HepG2 (cell line): ENCODE measurements at regions not wholly inside any gene's neighbourhood (a gene's known extent, or its start where the extent isn't known, plus 50 kb on each side); places are given as distances from the start of the nearest gene placed in this dataset.

Experiments used
- ATAC-seq: fragments of 200-7000 bp; cut with Tn5 transposase; 3 replicates; pipeline ENCODE4 v1.9.1; 2020; ENCODE audit warnings: mild to moderate bottlenecking, moderate library complexity
- BruUV-seq: library from RNA; stranded (reverse); fragments of 400-500 nt; replicated peaks from 2 replicates; lab custom pipeline; 2021; lab: Mats Ljungman, UMichigan
- CTCF ChIA-PET: fragments of 300-600 bp; formaldehyde crosslinking; extraction: SDS; loops from one replicate; lab custom pipeline; 2021; ENCODE audit warnings: low total read pairs, inconsistent platforms, low intra/inter-chr PET ratio; lab: Yijun Ruan, JAX
- POLR2A ChIA-PET: fragments of 350-600 bp; sonication (Branson Sonifier 250); formaldehyde crosslinking; loops from one replicate; lab custom pipeline; 2020; ENCODE audit warnings: antibody characterized with exemption, inconsistent platforms; lab: Yijun Ruan, JAX
- DNase-seq: peaks from one replicate; pipeline ENCODE4 v3.0.0-alpha.2; 2015; ENCODE audit warnings: low spot score
- FAIRE-seq: peaks from 3 replicates; lab custom pipeline; 2011; peaks lifted over from hg19 to GRCh38; lab: Jason Lieb, UNC
- H2AFZ ChIP-seq: one replicate; pipeline ENCODE4 v1.6.1; 2011; ENCODE audit warnings: low read length, inconsistent platforms
- H3K27ac ChIP-seq: fragments of 300-600 bp; 3 replicates; pipeline ENCODE4 v1.8.0; 2011; ENCODE audit warnings: mixed run types, mild to moderate bottlenecking, mixed read lengths, low read length, inconsistent platforms; ENCODE audit not compliant: insufficient read depth; ENCODE audit errors: extremely low read length
- H3K27me3 ChIP-seq, 2 experiments: fragments of 200-600 bp in 1 of 2; 2 replicates in 1 of 2; 3 replicates in 1 of 2; pipeline versions ENCODE4 v1.6.0 to v1.8.0; 2011; ENCODE audit warnings: low read length in 2 of 2, mild to moderate bottlenecking in 2 of 2, moderate library complexity in 2 of 2, inconsistent platforms in 1 of 2; ENCODE audit not compliant: insufficient read depth in 2 of 2, control insufficient read depth in 1 of 2
- H3K36me3 ChIP-seq, 2 experiments: fragments of 200-600 bp in 1 of 2; replicated peaks in 1 of 2; 2 replicates in 1 of 2; 3 replicates in 1 of 2; pipeline versions ENCODE4 v1.5.1 to v1.8.0; 2011; ENCODE audit warnings: low read length in 2 of 2, inconsistent platforms in 1 of 2; ENCODE audit not compliant: insufficient read depth in 2 of 2, control insufficient read depth in 1 of 2
- H3K4me1 ChIP-seq: 2 replicates; pipeline ENCODE4 v1.5.1; 2012; ENCODE audit warnings: low read length, inconsistent platforms; ENCODE audit not compliant: insufficient read depth
- H3K4me2 ChIP-seq: 2 replicates; pipeline ENCODE4 v1.6.0; 2011; ENCODE audit warnings: low read depth, low read length, inconsistent platforms
- H3K4me3 ChIP-seq, 3 experiments: fragments of 200-600 bp in 1 of 3; sonication (generic), shearing (Covaris generic) in 1 of 3; replicated peaks in 1 of 3; 2 replicates each; pipeline ENCODE4 v1.5.1; 2011 to 2016; ENCODE audit warnings: low read length in 3 of 3, inconsistent platforms in 2 of 3, low read depth in 2 of 3, mild to moderate bottlenecking in 2 of 3, control low read depth in 1 of 3, mixed read lengths in 1 of 3; ENCODE audit not compliant: insufficient read depth in 1 of 3
- H3K79me2 ChIP-seq: one replicate; pipeline ENCODE4 v1.6.1; 2011; ENCODE audit warnings: low read length, inconsistent platforms; ENCODE audit not compliant: insufficient read depth
- H3K9ac ChIP-seq: 2 replicates; pipeline ENCODE4 v1.6.0; 2011; ENCODE audit warnings: mild to moderate bottlenecking, low read depth, low read length, inconsistent platforms; ENCODE audit not compliant: insufficient read depth
- H3K9me3 ChIP-seq: 2 replicates; pipeline ENCODE4 v1.5.1; 2012; ENCODE audit warnings: mild to moderate bottlenecking, low read length
- H4K20me1 ChIP-seq: 2 replicates; pipeline ENCODE4 v1.6.0; 2011; ENCODE audit warnings: inconsistent platforms, mild to moderate bottlenecking, low read length, moderate library complexity; ENCODE audit not compliant: insufficient read depth
- TEAD3 ChIP-seq: optimal IDR thresholded peaks from 2 replicates; pipeline ENCODE3; 2016; ENCODE audit warnings: borderline replicate concordance
- ZMYM3 ChIP-seq: sonication (generic); formaldehyde crosslinking; IDR thresholded peaks from 2 replicates; pipeline ENCODE4 v1.5.1; 2020; ENCODE audit warnings: mild to moderate bottlenecking, missing genetic modification reagents
- ZNF407 ChIP-seq: sonication (generic); formaldehyde crosslinking; IDR thresholded peaks from one replicate; pipeline ENCODE4 v1.5.1; 2020; ENCODE audit warnings: mild to moderate bottlenecking, missing genetic modification reagents; ENCODE audit errors: not compliant biosample characterization
- ZNF652 ChIP-seq: IDR thresholded peaks from 2 replicates; pipeline ENCODE4 v1.6.1; 2016; ENCODE audit warnings: low read depth, borderline replicate concordance
- ZNF768 ChIP-seq: sonication (generic); formaldehyde crosslinking; IDR thresholded peaks from 2 replicates; pipeline ENCODE4 v1.4.0; 2020; ENCODE audit warnings: missing genetic modification reagents
- WGBS: methylation state at CpG from one replicate; pipeline ENCODE4 v1.1.6; 2017; ENCODE audit warnings: low lambda C conversion rate; 5-methylcytosine and 5-hydroxymethylcytosine counted together
- in situ Hi-C: cut with HindIII; loops from 2 replicates; pipeline ENCODE4 v1.10.0; 2017; ENCODE audit warnings: low pct_unique_long_range_greater_than_20kb; ENCODE audit not compliant: extremely low pct_ligation_motif_present
- intact Hi-C: fragments of 100-400 bp; cut with micrococcal nuclease; formaldehyde crosslinking; loops from one replicate; pipeline ENCODE4 v1.10.0; 2022; ENCODE audit not compliant: unreplicated experiment

DNA sequence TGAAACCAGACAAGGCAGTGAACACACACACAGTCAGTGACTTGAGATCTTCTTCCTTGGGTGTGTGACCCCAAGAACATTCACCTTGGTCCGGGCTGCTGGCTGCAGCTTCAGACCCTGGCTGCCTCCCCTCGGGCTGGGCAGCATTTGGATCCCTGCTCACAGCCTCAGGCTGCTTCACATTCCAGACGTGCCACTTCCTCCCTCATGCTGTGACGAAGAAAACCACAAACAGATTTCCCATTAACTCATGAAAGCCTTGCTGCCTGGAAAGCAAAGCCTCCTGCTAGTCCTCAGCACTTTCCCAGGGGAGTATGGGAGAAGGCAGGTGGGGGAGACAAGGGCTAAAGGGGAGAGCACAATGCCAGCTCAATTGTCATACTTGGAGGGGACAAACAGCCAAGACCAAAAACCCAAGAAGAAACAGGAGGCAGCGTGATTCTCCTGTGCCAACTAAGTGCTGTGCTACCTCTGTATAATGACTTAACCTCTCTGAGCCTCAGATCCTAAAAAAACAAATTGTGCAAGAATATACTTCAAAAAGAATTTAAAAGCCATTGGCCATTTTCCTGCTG is 594.6 kb upstream of the BRINP1 start:
- POLR2A ChIA-PET: no interaction called here
- no peak overlapping the region for H3K4me2 ChIP-seq
- peak; percentile 35; the same call in 1 of the 3 replicates for ATAC-seq

More for the DNA sequence above, 594.6 kb upstream of the BRINP1 start:
- FAIRE-seq: no peak
- no TSS peak for BruUV-seq
- Histone ChIP-seq H3K9ac (no peak overlapping the region), H3K4me1 (no peaks in the 10 kb centered on the region), H4K20me1 (no peaks in the 10 kb centered on the region), H3K4me3 (no peak overlapping the region), H3K36me3 (no peaks in the 10 kb centered on the region), H3K27ac (no peak overlapping the region), H3K79me2 (no peaks in the 10 kb centered on the region), H3K9me3 (no peaks in the 10 kb centered on the region), H3K27me3 (no peaks in the 10 kb centered on the region), H2AFZ (no peak overlapping the region)
- in situ Hi-C loops: loop anchor here (10.0 kb wide), 1 partner anchor 391 kb away; no protein-coding TSS in a partner anchor
- DNase-seq: peak; percentile 39
- intact Hi-C loops: no loop called here
- CTCF ChIA-PET: no interaction called here
- peak; percentile 18 for TF ChIP-seq TEAD3 (CRISPR knock-in tag)
- 0 out of 2 replicates have a peak, but pooled peaks have one; percentile 37 for TF ChIP-seq ZNF652 (CRISPR knock-in tag)
- peak; percentile 28; the same call in 1 of the 2 replicates for TF ChIP-seq ZMYM3
- TF ChIP-seq ZNF407 (CRISPR knock-in tag): no peak
- TF ChIP-seq ZNF768 (CRISPR knock-in tag): peak; percentile 76; the same call in 1 of the 2 replicates
- 1% methylated on average over 4 of the region's 5 CpGs for WGBS
